ENCODE measurements at regions not wholly inside any gene's neighbourhood (a gene's known extent, or its start where the extent isn't known, plus 50 kb on each side); places are given as distances from the start of the nearest gene placed in this dataset.
A peak's percentile ranks its signal among the peaks of the same experiment; 100 is the strongest.

DNA sequence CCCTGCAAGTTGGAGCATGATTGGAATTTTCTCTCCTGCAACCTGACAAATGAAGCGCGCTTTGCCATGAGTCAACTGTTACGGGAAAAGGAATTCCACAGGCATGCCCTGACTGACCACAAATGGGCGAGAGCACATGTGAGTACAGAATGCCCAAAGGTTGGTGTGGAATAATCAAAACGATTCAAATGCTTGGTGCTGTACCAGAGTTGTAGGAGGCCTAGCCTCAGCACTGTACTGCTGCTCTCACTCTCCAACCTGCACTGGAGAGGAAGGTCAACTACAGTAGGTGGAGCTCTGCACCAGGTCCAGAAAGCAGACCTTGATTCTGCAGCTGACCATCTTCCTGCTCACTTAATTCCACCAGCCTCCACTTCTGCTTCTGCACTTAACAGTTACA lies 406.9 kb upstream of the ACTBL2 start:
- ATAC-seq (ENCODE audit: low FRiP score in 2 of 2) (peak in 1 of 2 donors; percentile 72), DNase-seq (no peak)
- TF ChIP-seq CTCF (IDR thresholded peaks at IDR 0.05) (peak in 2 of 6 experiments; percentile 11 to 30), POLR2AphosphoS5 (IDR thresholded peaks at IDR 0.05) (no peak)
- Histone ChIP-seq H3K4me1 (peaks cover 0 to 11% (median 3%) of the 10 kb centered on the region in 4 donors), H3K27ac (no peak overlapping the region), H3K9me3 (no peaks in the 10 kb centered on the region), H3K27me3 (no peaks in the 10 kb centered on the region), H3K36me3 (no peaks in the 10 kb centered on the region), H3K4me3 (no peak overlapping the region)
- 81 to 85% methylated on average over 5 of the region's 5 CpGs for WGBS, 2 donors

DNA sequence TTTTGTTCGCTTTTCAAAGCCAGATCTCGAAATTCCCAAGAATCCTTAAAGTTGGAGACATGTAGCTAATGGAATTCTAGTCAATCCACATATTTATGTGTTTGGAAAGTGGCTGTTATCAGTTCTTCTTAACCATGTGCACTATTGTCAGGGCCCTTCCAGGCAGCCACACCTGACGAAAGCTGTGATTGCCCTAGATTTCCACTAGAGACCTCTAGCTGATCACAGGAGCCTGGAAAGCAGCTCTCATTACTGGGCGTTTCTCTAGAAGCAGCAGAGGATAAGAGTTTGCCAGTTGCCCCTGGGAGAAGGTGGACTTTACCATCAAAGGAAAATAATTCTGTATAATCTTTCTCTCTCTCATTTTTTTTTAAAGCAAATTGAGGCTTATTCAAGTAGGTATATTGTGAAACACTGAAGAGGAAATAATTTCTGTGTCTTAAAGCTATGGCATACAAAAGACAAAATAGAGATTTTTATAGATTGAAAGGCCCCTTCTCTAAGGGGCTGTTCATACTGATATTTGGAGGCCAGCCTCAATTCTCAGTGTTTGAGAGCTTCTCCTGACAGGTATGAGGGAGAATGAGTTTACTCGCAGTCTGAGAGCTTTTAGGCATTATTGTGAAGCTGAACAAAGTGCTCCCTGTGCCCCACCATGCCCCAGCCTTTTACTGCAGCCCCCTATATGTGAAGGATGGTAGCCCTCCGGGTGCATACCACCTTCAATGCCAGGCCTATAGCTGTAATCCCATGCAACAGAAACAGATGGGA lies 405.4 kb upstream of the ACTBL2 start:
- Histone ChIP-seq H3K36me3 (no peaks in the 10 kb centered on the region), H3K4me3 (no peak overlapping the region), H3K27ac (no peak overlapping the region), H3K4me1 (peaks cover 0 to 11% (median 3%) of the 10 kb centered on the region in 4 donors), H3K9me3 (no peaks in the 10 kb centered on the region), H3K27me3 (no peaks in the 10 kb centered on the region)
- peak in 1 of 2 donors; percentile 40 for DNase-seq
- 35 to 55% methylated on average over 6 of the region's 6 CpGs for WGBS, 2 donors
- ATAC-seq (ENCODE audit: low FRiP score in 2 of 2), result peak; percentile 73 to 76
- TF ChIP-seq CTCF (IDR thresholded peaks at IDR 0.05), result peak; percentile 31 to 57 (median 46)
- no peak for TF ChIP-seq EP300 (IDR thresholded peaks at IDR 0.05)

GRCh38 chr5:57884346-57885102 lies 401.9 kb upstream of the ACTBL2 start:
- 92 to 94% methylated on average over 5 of the region's 5 CpGs for WGBS, 2 donors
- Histone ChIP-seq H3K4me3 (no peak overlapping the region), H3K27me3 (no peaks in the 10 kb centered on the region), H3K36me3 (no peaks in the 10 kb centered on the region), H3K27ac (no peak overlapping the region), H3K9me3 (no peaks in the 10 kb centered on the region), H3K4me1 (peaks cover 0 to 6% (median 3%) of the 10 kb centered on the region in 4 donors)
- TF ChIP-seq CTCF (IDR thresholded peaks at IDR 0.05) (no peak), POLR2AphosphoS5 (IDR thresholded peaks at IDR 0.05) (no peak), EP300 (IDR thresholded peaks at IDR 0.05) (no peak)
- DNase-seq, result no peak
- ATAC-seq (ENCODE audit: low FRiP score in 2 of 2), result no peak

- H3K9me3 ChIP-seq, result no peaks in the 10 kb centered on the region
- H3K27ac ChIP-seq, result no peak overlapping the region
- no peak for TF ChIP-seq EP300 (IDR thresholded peaks at IDR 0.05)
- no peak for TF ChIP-seq POLR2AphosphoS5 (IDR thresholded peaks at IDR 0.05)
- no peak for TF ChIP-seq CTCF (IDR thresholded peaks at IDR 0.05)
- no peaks in the 10 kb centered on the region for H3K36me3 ChIP-seq
- DNase-seq (no peak), ATAC-seq (ENCODE audit: low FRiP score in 2 of 2) (no peak)
- no peak overlapping the region for H3K4me3 ChIP-seq
- H3K27me3 ChIP-seq, result no peaks in the 10 kb centered on the region
- H3K4me1 ChIP-seq, result no peaks in the 10 kb centered on the region
- WGBS, 2 donors, result 40 to 60% methylated on average over 2 of the region's 2 CpGs
Observed at GRCh38 chr5:57880216-57880615, 397.6 kb upstream of the ACTBL2 start.
